ENCODE measurements at regions not wholly inside any gene's neighbourhood (a gene's known extent, or its start where the extent isn't known, plus 50 kb on each side); places are given as distances from the start of the nearest gene placed in this dataset.
"Not testable (repeated sequence)": the region's sequence is repeated elsewhere in the genome, so short reads cannot be mapped to it uniquely, and the experiment has no call there.

GRCh38 chr5:92637247-92637646 lies 943.8 kb downstream of the NR2F1-AS1 start:
- no peak for DNase-seq (ENCODE audit: low read depth in 2 of 2)

GRCh38 chr5:92635001-92635461 lies 946.0 kb downstream of the NR2F1-AS1 start:
- no peak for DNase-seq (ENCODE audit: low read depth in 2 of 2)

- DNase-seq (ENCODE audit: low read depth in 2 of 2): no peak
Observed at GRCh38 chr5:92633875-92634487, 947.0 kb downstream of the NR2F1-AS1 start.

GRCh38 chr5:92633176-92633575 lies 947.8 kb downstream of the NR2F1-AS1 start:
- no peak for DNase-seq (ENCODE audit: low read depth in 2 of 2)

- not testable (repeated sequence) for DNase-seq (ENCODE audit: low read depth in 2 of 2)
Observed at GRCh38 chr5:92631237-92631701, 949.8 kb downstream of the NR2F1-AS1 start.

GRCh38 chr5:92629574-92629973 lies 951.4 kb downstream of the NR2F1-AS1 start:
- no peak for DNase-seq (ENCODE audit: low read depth in 2 of 2)

GRCh38 chr5:92629000-92629399 lies 952.0 kb downstream of the NR2F1-AS1 start:
- no peak for DNase-seq (ENCODE audit: low read depth in 2 of 2)

GRCh38 chr5:92627186-92627585 lies 953.8 kb downstream of the NR2F1-AS1 start:
- DNase-seq (ENCODE audit: low read depth in 2 of 2): no peak

- DNase-seq (ENCODE audit: low read depth in 2 of 2): no peak
Observed at GRCh38 chr5:92616085-92616484, 964.9 kb downstream of the NR2F1-AS1 start.

GRCh38 chr5:92613546-92613945 lies 967.5 kb downstream of the NR2F1-AS1 start:
- DNase-seq (ENCODE audit: low read depth in 2 of 2): no peak

- not testable (repeated sequence) for DNase-seq (ENCODE audit: low read depth in 2 of 2)
Observed at GRCh38 chr5:92610435-92610834, 970.6 kb downstream of the NR2F1-AS1 start.

GRCh38 chr5:92605591-92605990 lies 975.4 kb downstream of the NR2F1-AS1 start:
- no peak for DNase-seq (ENCODE audit: low read depth in 2 of 2)

- DNase-seq (ENCODE audit: low read depth in 2 of 2): no peak
Observed at GRCh38 chr5:92599217-92599810, 981.7 kb downstream of the NR2F1-AS1 start.

GRCh38 chr5:92594031-92594430 lies 987.0 kb downstream of the NR2F1-AS1 start:
- no peak for DNase-seq (ENCODE audit: low read depth in 2 of 2)

- no peak for DNase-seq (ENCODE audit: low read depth in 2 of 2)
Observed at GRCh38 chr5:92588876-92589275, 992.1 kb downstream of the NR2F1-AS1 start.

- no peak for DNase-seq (ENCODE audit: low read depth in 2 of 2)
Observed at GRCh38 chr5:92581690-92582089, 999.3 kb downstream of the NR2F1-AS1 start.

- DNase-seq (ENCODE audit: low read depth in 2 of 2): no peak
Observed at GRCh38 chr5:92581249-92581648, 999.8 kb downstream of the NR2F1-AS1 start.

- DNase-seq (ENCODE audit: low read depth in 2 of 2): no peak
Observed at GRCh38 chr5:92580814-92581213, 1000.2 kb downstream of the NR2F1-AS1 start.

- DNase-seq (ENCODE audit: low read depth in 2 of 2): no peak
Observed at GRCh38 chr5:92574023-92574422, 1007.0 kb downstream of the NR2F1-AS1 start.

- no peak for DNase-seq (ENCODE audit: low read depth in 2 of 2)
Observed at GRCh38 chr5:92568522-92568921, 1012.5 kb downstream of the NR2F1-AS1 start.

GRCh38 chr5:92567831-92568450 lies 1013.1 kb downstream of the NR2F1-AS1 start:
- no peak for DNase-seq (ENCODE audit: low read depth in 2 of 2)

GRCh38 chr5:92566113-92566786 lies 1014.8 kb downstream of the NR2F1-AS1 start:
- no peak for DNase-seq (ENCODE audit: low read depth in 2 of 2)

Data from stimulated activated CD4-positive, alpha-beta T cell treated with anti-CD3 and anti-CD28 coated beads, Interleukin-4, amount 100 ng/mL, for 48 hours (primary cell).